ENCODE measurements at regions not wholly inside any gene's neighbourhood (a gene's known extent, or its start where the extent isn't known, plus 50 kb on each side); places are given as distances from the start of the nearest gene placed in this dataset.
"Not testable (repeated sequence)": the region's sequence is repeated elsewhere in the genome, so short reads cannot be mapped to it uniquely, and the experiment has no call there.

DNA sequence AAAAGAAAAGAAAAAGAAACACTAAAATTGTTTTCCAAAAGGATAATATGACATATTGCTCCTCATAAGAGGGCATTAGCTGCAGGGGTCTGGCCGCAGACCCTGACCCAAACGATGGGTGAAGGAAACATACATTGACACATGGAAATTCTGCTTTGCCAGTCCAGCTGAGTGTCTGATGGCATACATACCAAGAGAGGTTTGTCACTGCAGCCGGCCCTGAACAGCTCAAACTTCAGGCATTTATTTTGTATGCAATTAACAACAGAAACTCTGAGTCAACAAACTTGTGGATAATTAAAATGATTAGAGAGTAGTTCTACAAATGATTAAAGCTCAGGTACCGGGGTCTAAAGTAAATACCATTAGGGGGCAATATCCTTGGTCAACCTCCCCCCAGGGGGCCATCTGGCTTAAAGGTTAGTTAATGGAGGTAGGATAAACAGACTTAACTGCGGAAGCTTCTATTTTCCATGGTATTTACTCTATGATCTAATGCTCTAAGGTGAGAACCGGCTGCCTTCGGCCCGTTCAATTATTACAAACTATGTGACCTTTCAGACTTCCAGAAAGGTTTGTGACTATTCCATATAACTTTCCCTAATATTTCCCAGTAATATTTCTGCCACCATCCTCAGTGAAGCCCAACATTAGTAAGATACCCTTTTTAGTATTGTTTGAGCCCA, 1550.7 kb downstream of the CDY2B start:
- TF ChIP-seq EZH2 (IDR thresholded peaks at IDR 0.05; ENCODE audit: borderline replicate concordance, insufficient read depth, low read depth, low read length, poor library complexity, severe bottlenecking): not testable (repeated sequence)
- TF ChIP-seq, protein P1, sequence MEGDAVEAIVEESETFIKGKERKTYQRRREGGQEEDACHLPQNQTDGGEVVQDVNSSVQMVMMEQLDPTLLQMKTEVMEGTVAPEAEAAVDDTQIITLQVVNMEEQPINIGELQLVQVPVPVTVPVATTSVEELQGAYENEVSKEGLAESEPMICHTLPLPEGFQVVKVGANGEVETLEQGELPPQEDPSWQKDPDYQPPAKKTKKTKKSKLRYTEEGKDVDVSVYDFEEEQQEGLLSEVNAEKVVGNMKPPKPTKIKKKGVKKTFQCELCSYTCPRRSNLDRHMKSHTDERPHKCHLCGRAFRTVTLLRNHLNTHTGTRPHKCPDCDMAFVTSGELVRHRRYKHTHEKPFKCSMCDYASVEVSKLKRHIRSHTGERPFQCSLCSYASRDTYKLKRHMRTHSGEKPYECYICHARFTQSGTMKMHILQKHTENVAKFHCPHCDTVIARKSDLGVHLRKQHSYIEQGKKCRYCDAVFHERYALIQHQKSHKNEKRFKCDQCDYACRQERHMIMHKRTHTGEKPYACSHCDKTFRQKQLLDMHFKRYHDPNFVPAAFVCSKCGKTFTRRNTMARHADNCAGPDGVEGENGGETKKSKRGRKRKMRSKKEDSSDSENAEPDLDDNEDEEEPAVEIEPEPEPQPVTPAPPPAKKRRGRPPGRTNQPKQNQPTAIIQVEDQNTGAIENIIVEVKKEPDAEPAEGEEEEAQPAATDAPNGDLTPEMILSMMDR (IDR thresholded peaks at IDR 0.05): not testable (repeated sequence)
